ENCODE measurements at regions not wholly inside any gene's neighbourhood (a gene's known extent, or its start where the extent isn't known, plus 50 kb on each side); places are given as distances from the start of the nearest gene placed in this dataset.
A peak's percentile ranks its signal among the peaks of the same experiment; 100 is the strongest.
"Not testable (repeated sequence)": the region's sequence is repeated elsewhere in the genome, so short reads cannot be mapped to it uniquely, and the experiment has no call there.

GRCh38 chr6:28634761-28635546 lies 109.3 kb downstream of the GPX5 start:
- Histone ChIP-seq H3K9me3 (replicated peaks) (0 out of 2 replicates have a peak, but pooled peaks cover 2% of the 10 kb centered on the region), H3K4me1 (replicated peaks) (no peaks in the 10 kb centered on the region), H3K27me3 (replicated peaks) (peaks cover 32% of the 10 kb centered on the region), H3K27ac (no peak overlapping the region), H3K36me3 (no peaks in the 10 kb centered on the region), H3K4me3 (peak overlapping the region; percentile 10; the same call in 1 of the 2 replicates)
- no peak for DNase-seq (ENCODE audit: low read depth in 1 of 2, low spot score in 2 of 2)

- 0 out of 2 replicates have a peak, but pooled peaks cover 2% of the 10 kb centered on the region for H3K9me3 ChIP-seq (replicated peaks)
- DNase-seq (ENCODE audit: low read depth in 1 of 2, low spot score in 2 of 2) = no peak
- H3K27me3 ChIP-seq (replicated peaks) = peaks cover 32% of the 10 kb centered on the region
- no peak overlapping the region for H3K27ac ChIP-seq
- peak overlapping the region; percentile 10; the same call in 1 of the 2 replicates for H3K4me3 ChIP-seq
- H3K4me1 ChIP-seq (replicated peaks) = no peaks in the 10 kb centered on the region
- H3K36me3 ChIP-seq = no peaks in the 10 kb centered on the region
These were observed 110.0 kb downstream of the GPX5 start for GRCh38 chr6:28635547-28636158.

- H3K27me3 ChIP-seq (replicated peaks) = peaks cover 28% of the 10 kb centered on the region
- H3K36me3 ChIP-seq = no peaks in the 10 kb centered on the region
- no peak for DNase-seq (ENCODE audit: low read depth in 1 of 2, low spot score in 2 of 2)
- no peak overlapping the region for H3K27ac ChIP-seq
- no peak overlapping the region for H3K4me3 ChIP-seq
- H3K4me1 ChIP-seq (replicated peaks) = no peaks in the 10 kb centered on the region
- 0 out of 2 replicates have a peak, but pooled peaks cover 2% of the 10 kb centered on the region for H3K9me3 ChIP-seq (replicated peaks)
These were observed 113.2 kb downstream of the GPX5 start for GRCh38 chr6:28638787-28639430.

- not testable (repeated sequence) for H3K9me3 ChIP-seq (replicated peaks); H3K36me3 ChIP-seq; DNase-seq (ENCODE audit: low read depth in 1 of 2, low spot score in 2 of 2); H3K4me3 ChIP-seq; H3K27ac ChIP-seq; H3K4me1 ChIP-seq (replicated peaks)
- peaks cover 21% of the 10 kb centered on the region for H3K27me3 ChIP-seq (replicated peaks)
These were observed 114.0 kb downstream of the GPX5 start for GRCh38 chr6:28639445-28640290.

- H3K4me3 ChIP-seq = no peak overlapping the region
- H3K4me1 ChIP-seq (replicated peaks) = no peaks in the 10 kb centered on the region
- H3K36me3 ChIP-seq = no peaks in the 10 kb centered on the region
- H3K27ac ChIP-seq = no peak overlapping the region
- no peaks in the 10 kb centered on the region for H3K27me3 ChIP-seq (replicated peaks)
- 0 out of 2 replicates have a peak, but pooled peaks cover 2% of the 10 kb centered on the region for H3K9me3 ChIP-seq (replicated peaks)
- DNase-seq (ENCODE audit: low read depth in 1 of 2, low spot score in 2 of 2) = peak; percentile 54 to 72
These were observed 117.5 kb downstream of the GPX5 start for GRCh38 chr6:28643017-28643740.

GRCh38 chr6:28646650-28647049 lies 121.0 kb downstream of the GPX5 start:
- Histone ChIP-seq H3K4me3 (no peak overlapping the region), H3K9me3 (replicated peaks) (no peaks in the 10 kb centered on the region)
- DNase-seq (ENCODE audit: low read depth in 1 of 2, low spot score in 2 of 2) = no peak

GRCh38 chr6:28648035-28648877 lies 122.6 kb downstream of the GPX5 start:
- H3K27ac ChIP-seq = peak overlapping the region; percentile 45

More at GRCh38 chr6:28646650-28647049, 121.0 kb downstream of the GPX5 start:
- H3K27ac ChIP-seq = no peak overlapping the region
- no peaks in the 10 kb centered on the region for H3K27me3 ChIP-seq (replicated peaks)
- no peaks in the 10 kb centered on the region for H3K36me3 ChIP-seq
- peaks cover 6% of the 10 kb centered on the region; the same call in 1 of the 2 replicates for H3K4me1 ChIP-seq (replicated peaks)

GRCh38 chr6:28648878-28649375 lies 123.2 kb downstream of the GPX5 start:
- H3K36me3 ChIP-seq = no peaks in the 10 kb centered on the region
- no peaks in the 10 kb centered on the region for H3K27me3 ChIP-seq (replicated peaks)
- H3K27ac ChIP-seq = peak overlapping the region; percentile 45
- no peaks in the 10 kb centered on the region for H3K9me3 ChIP-seq (replicated peaks)
- DNase-seq (ENCODE audit: low read depth in 1 of 2, low spot score in 2 of 2) = no peak
- H3K4me1 ChIP-seq (replicated peaks) = peaks cover 6% of the 10 kb centered on the region; the same call in 1 of the 2 replicates
- H3K4me3 ChIP-seq = peak overlapping the region; percentile 49

More at GRCh38 chr6:28648035-28648877, 122.6 kb downstream of the GPX5 start:
- Histone ChIP-seq H3K4me1 (replicated peaks) (peaks cover 6% of the 10 kb centered on the region; the same call in 1 of the 2 replicates), H3K36me3 (no peaks in the 10 kb centered on the region), H3K4me3 (peak overlapping the region; percentile 49), H3K27me3 (replicated peaks) (no peaks in the 10 kb centered on the region), H3K9me3 (replicated peaks) (no peaks in the 10 kb centered on the region)
- DNase-seq (ENCODE audit: low read depth in 1 of 2, low spot score in 2 of 2) = peak; percentile 77 to 91

- DNase-seq (ENCODE audit: low read depth in 1 of 2, low spot score in 2 of 2) = no peak
- Histone ChIP-seq H3K27ac (no peak overlapping the region), H3K4me1 (replicated peaks) (peaks cover 6% of the 10 kb centered on the region; the same call in 1 of the 2 replicates), H3K9me3 (replicated peaks) (no peaks in the 10 kb centered on the region), H3K4me3 (no peak overlapping the region), H3K27me3 (replicated peaks) (peaks cover 5% of the 10 kb centered on the region; the same call in 1 of the 2 replicates), H3K36me3 (no peaks in the 10 kb centered on the region)
These were observed 125.5 kb downstream of the GPX5 start for GRCh38 chr6:28651161-28651560.

GRCh38 chr6:28653876-28654275 lies 128.2 kb downstream of the GPX5 start:
- peaks cover 16% of the 10 kb centered on the region; the same call in 1 of the 2 replicates for H3K27me3 ChIP-seq (replicated peaks)
- H3K36me3 ChIP-seq = no peaks in the 10 kb centered on the region
- no peak for DNase-seq (ENCODE audit: low read depth in 1 of 2, low spot score in 2 of 2)
- no peak overlapping the region for H3K27ac ChIP-seq
- H3K4me3 ChIP-seq = no peak overlapping the region
- no peaks in the 10 kb centered on the region for H3K9me3 ChIP-seq (replicated peaks)
- peaks cover 6% of the 10 kb centered on the region; the same call in 1 of the 2 replicates for H3K4me1 ChIP-seq (replicated peaks)

GRCh38 chr6:28655164-28655563 lies 129.5 kb downstream of the GPX5 start:
- Histone ChIP-seq H3K27ac (no peak overlapping the region), H3K36me3 (no peaks in the 10 kb centered on the region), H3K4me1 (replicated peaks) (no peaks in the 10 kb centered on the region), H3K27me3 (replicated peaks) (peaks cover 16% of the 10 kb centered on the region; the same call in 1 of the 2 replicates), H3K4me3 (no peak overlapping the region), H3K9me3 (replicated peaks) (no peaks in the 10 kb centered on the region)
- no peak for DNase-seq (ENCODE audit: low read depth in 1 of 2, low spot score in 2 of 2)

- Histone ChIP-seq H3K4me1 (replicated peaks) (no peaks in the 10 kb centered on the region), H3K4me3 (no peak overlapping the region), H3K9me3 (replicated peaks) (no peaks in the 10 kb centered on the region), H3K36me3 (no peaks in the 10 kb centered on the region), H3K27ac (no peak overlapping the region), H3K27me3 (replicated peaks) (peaks cover 16% of the 10 kb centered on the region; the same call in 1 of the 2 replicates)
- no peak for DNase-seq (ENCODE audit: low read depth in 1 of 2, low spot score in 2 of 2)
These were observed 131.0 kb downstream of the GPX5 start for GRCh38 chr6:28656715-28657114.

Measured in SJSA1 (cell line).